ENCODE measurements at regions not wholly inside any gene's neighbourhood (a gene's known extent, or its start where the extent isn't known, plus 50 kb on each side); places are given as distances from the start of the nearest gene placed in this dataset.

DNA sequence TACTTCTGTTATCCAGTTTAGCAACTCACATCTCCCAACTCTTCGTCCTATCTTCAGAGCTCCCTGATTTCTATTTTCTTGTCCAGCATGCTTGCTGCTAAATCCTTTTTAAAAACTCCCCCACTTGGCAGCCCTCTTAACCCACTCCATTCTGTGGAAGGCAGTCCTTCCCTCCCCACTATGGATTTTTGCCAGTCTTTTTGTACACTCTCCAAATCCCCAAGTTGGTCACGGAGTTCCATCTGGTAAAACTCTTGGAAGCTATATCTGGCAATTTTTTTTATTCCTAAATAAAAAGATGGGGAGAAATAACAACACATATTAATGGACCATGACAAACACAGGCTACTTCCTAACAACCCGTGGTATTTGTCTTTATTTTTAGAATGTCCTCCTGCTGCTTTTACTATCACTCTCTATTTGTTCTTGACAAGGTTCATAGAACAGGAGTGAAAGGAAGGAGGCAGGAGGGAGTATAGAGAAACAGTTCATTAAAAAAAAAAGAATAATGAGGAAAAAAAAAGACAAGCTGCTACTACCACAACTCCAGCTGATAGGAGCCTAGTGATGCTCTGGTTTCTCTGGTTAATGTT is 120.0 kb upstream of the THSD7B start:
- H3K9me3 Mint-ChIP-seq, result no peaks in the 10 kb centered on the region
- no peak overlapping the region for H3K4me3 Mint-ChIP-seq
- H3K36me3 Mint-ChIP-seq (ENCODE audit: low read depth), result no peaks in the 10 kb centered on the region
- no peaks in the 10 kb centered on the region for H3K27me3 Mint-ChIP-seq
- no peaks in the 10 kb centered on the region for H3K4me1 Mint-ChIP-seq (ENCODE audit: low read depth)
- intact Hi-C loops (cut with micrococcal nuclease), result no loop called here
- H3K27ac Mint-ChIP-seq, result no peak overlapping the region

DNA sequence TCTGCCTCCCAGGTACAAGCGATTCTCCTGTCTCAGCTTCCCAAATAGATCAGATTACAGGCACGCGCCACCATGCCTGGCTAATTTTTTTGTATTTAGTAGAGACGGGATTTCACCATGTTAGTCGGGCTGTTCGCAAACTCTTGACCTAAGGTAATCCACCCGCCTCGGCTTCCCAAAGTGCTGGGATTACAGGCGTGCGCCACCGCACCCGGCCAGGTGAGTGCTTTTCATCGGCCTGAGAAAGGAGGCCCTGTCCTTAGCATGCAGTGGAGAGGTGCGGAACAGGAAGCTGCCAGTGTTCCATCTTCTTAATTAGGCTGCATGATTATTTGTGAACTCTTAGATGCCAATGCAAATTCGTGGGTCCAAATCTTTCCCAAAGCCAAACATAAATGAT is 125.7 kb upstream of the THSD7B start:
- no peak overlapping the region for H3K27ac Mint-ChIP-seq
- no peaks in the 10 kb centered on the region for H3K4me1 Mint-ChIP-seq (ENCODE audit: low read depth)
- intact Hi-C loops (cut with micrococcal nuclease), result no loop called here
- no peaks in the 10 kb centered on the region for H3K27me3 Mint-ChIP-seq
- no peaks in the 10 kb centered on the region for H3K36me3 Mint-ChIP-seq (ENCODE audit: low read depth)
- no peaks in the 10 kb centered on the region for H3K9me3 Mint-ChIP-seq
- H3K4me3 Mint-ChIP-seq, result no peak overlapping the region

- Mint-ChIP-seq H3K9me3 (no peaks in the 10 kb centered on the region), H3K27ac (no peak overlapping the region), H3K4me3 (no peak overlapping the region), H3K4me1 (ENCODE audit: low read depth) (no peaks in the 10 kb centered on the region), H3K27me3 (no peaks in the 10 kb centered on the region), H3K36me3 (ENCODE audit: low read depth) (no peaks in the 10 kb centered on the region)
- intact Hi-C loops (cut with micrococcal nuclease), result no loop called here
Observed at GRCh38 chr2:136638193-136638592, 127.2 kb upstream of the THSD7B start.

GRCh38 chr2:136637402-136637801 is 127.9 kb upstream of the THSD7B start:
- Mint-ChIP-seq H3K4me1 (ENCODE audit: low read depth) (no peaks in the 10 kb centered on the region), H3K36me3 (ENCODE audit: low read depth) (no peaks in the 10 kb centered on the region), H3K4me3 (no peak overlapping the region), H3K9me3 (no peaks in the 10 kb centered on the region), H3K27me3 (no peaks in the 10 kb centered on the region), H3K27ac (no peak overlapping the region)
- intact Hi-C loops (cut with micrococcal nuclease), result no loop called here

DNA sequence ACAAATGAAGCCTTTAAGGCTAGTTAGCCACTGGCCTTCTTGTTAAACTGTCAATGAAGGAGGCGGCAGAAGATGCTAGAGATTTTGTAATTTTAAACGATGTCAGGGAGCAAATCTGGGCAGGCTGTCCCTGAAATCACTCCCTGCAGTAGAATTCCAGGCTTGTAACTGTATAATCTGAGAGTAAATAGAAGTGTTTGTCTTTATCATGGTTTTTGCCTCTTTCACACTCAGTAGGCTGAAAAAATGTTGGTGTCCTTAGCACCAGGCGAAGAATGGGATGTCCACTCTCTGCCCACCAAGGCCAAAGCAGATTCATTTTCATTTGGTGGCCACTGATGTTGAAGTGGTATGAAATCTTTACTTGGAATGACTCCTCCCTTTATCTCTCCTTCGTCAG is 136.9 kb upstream of the THSD7B start:
- Mint-ChIP-seq H3K27ac (no peak overlapping the region), H3K27me3 (peaks cover 2% of the 10 kb centered on the region), H3K9me3 (no peaks in the 10 kb centered on the region), H3K4me3 (no peak overlapping the region), H3K4me1 (ENCODE audit: low read depth) (no peaks in the 10 kb centered on the region), H3K36me3 (ENCODE audit: low read depth) (no peaks in the 10 kb centered on the region)
- intact Hi-C loops (cut with micrococcal nuclease), result no loop called here

DNA sequence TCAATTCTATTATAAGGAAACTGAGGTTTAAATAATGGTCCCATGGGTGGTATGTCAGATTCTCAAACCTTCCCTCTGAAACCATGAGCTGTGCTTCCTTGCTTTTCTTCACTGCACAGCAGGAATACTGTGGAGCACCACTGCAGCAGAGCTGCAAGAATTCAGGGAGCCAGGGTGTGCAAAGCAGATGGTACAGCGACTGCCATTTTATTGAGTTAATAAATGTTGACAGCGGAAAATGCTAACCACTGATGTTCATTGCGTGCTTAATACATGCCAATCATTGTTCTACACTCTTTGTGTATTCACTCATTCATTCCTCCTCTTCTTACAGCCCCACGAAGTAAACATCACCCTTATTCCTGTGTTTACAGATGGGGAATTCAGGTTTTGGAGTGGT is 152.2 kb upstream of the THSD7B start:
- H3K36me3 Mint-ChIP-seq (ENCODE audit: low read depth), result no peaks in the 10 kb centered on the region
- H3K4me3 Mint-ChIP-seq, result no peak overlapping the region
- H3K27me3 Mint-ChIP-seq, result no peaks in the 10 kb centered on the region
- intact Hi-C loops (cut with micrococcal nuclease), result no loop called here
- no peaks in the 10 kb centered on the region for H3K9me3 Mint-ChIP-seq
- no peak overlapping the region for H3K27ac Mint-ChIP-seq
- H3K4me1 Mint-ChIP-seq (ENCODE audit: low read depth), result no peaks in the 10 kb centered on the region

DNA sequence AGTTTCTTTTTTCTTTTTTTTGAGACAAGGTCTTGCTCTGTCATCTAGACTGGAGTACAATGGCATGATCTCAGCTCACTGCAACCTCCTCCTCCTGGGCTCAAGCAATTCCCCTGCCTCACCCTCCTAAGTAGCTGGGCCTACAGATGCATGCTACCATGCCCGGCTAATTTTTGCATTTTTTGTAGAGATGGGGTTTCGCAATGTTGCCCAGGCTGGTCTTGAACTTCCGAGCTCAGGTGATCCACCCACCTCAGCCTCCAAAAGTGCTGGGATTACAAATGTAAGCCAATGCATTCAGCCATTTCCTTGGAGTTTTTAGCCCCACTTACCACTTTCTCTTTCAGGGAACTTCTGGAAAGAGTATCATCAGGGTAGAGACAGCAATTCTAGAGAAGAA is 153.3 kb upstream of the THSD7B start:
- Mint-ChIP-seq H3K4me1 (ENCODE audit: low read depth) (no peaks in the 10 kb centered on the region), H3K27me3 (no peaks in the 10 kb centered on the region), H3K9me3 (no peaks in the 10 kb centered on the region), H3K36me3 (ENCODE audit: low read depth) (no peaks in the 10 kb centered on the region), H3K27ac (no peak overlapping the region), H3K4me3 (no peak overlapping the region)
- intact Hi-C loops (cut with micrococcal nuclease), result no loop called here

DNA sequence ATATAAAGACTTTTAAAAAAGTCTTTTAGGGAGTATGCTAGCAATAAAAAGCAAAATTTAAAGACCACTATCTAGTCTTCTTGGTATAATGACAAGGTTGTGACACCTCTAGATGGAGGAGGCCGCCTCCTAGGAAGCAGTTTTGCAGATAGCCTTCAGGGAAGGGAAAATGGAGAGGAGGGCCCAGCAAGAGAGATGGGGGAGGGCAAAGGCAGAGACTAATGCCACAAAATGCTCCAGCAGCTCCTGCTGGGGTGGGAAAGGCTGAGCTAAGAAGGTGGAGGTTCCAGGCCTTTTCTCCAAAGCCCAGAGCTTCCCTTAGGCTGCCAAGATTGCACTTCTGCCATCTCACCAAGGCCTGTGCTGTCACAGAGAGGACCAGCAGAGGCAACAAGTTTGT is 153.9 kb upstream of the THSD7B start:
- H3K4me1 Mint-ChIP-seq (ENCODE audit: low read depth), result no peaks in the 10 kb centered on the region
- no peak overlapping the region for H3K4me3 Mint-ChIP-seq
- no peak overlapping the region for H3K27ac Mint-ChIP-seq
- H3K36me3 Mint-ChIP-seq (ENCODE audit: low read depth), result no peaks in the 10 kb centered on the region
- no peaks in the 10 kb centered on the region for H3K9me3 Mint-ChIP-seq
- intact Hi-C loops (cut with micrococcal nuclease), result no loop called here
- H3K27me3 Mint-ChIP-seq, result no peaks in the 10 kb centered on the region

DNA sequence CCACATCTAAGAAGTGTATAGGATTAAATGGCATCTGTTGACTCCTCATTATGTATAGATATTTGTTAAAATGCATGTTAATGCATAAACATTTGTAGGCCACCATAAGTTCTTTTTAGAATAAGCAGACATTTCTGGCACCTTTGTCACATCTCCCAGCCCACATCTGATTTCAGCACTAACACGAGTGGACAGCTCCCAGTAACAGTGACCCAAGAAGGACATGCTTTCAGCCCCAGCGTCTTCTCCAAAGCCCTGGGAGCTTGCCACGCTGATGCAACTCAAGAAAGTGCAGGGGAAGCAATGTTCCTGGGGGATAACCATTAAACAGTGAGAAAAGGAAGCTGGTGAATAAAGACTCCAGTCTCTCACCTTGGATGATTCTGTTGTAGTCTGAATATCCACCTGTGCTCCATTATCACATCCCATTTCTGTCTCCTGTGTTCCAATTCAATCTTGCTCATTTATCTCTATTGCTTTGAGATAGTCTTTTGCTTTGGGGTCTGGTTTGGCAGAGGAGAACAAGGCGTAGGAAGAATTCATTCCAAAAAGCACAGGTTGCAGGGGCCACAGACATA is 182.6 kb upstream of the THSD7B start:
- Mint-ChIP-seq H3K27ac (no peak overlapping the region), H3K4me1 (ENCODE audit: low read depth) (no peaks in the 10 kb centered on the region), H3K9me3 (no peaks in the 10 kb centered on the region), H3K4me3 (no peak overlapping the region), H3K36me3 (ENCODE audit: low read depth) (no peaks in the 10 kb centered on the region), H3K27me3 (no peaks in the 10 kb centered on the region)
- intact Hi-C loops (cut with micrococcal nuclease), result no loop called here

DNA sequence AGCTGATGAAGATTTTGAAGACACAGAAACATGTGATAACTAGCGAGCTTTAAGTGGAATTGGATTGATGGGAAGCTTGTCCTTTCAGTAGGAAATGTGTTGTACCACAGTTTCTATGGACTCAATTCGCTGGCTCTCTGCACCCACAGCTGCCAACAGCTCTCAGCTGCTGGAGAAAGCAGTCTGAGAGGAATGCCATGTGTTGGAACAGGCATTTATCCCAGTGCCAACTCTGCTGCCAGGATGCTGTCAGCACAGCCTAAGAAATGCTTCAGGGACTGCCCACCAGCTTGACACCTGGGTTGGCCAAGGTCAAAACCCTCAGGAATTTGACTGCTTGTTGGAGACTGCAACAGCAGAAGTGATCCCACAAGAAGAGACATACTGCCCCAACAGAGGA is 193.0 kb upstream of the THSD7B start:
- Mint-ChIP-seq H3K9me3 (no peaks in the 10 kb centered on the region), H3K4me3 (no peak overlapping the region), H3K27ac (no peak overlapping the region), H3K4me1 (ENCODE audit: low read depth) (no peaks in the 10 kb centered on the region), H3K36me3 (ENCODE audit: low read depth) (no peaks in the 10 kb centered on the region), H3K27me3 (no peaks in the 10 kb centered on the region)
- intact Hi-C loops (cut with micrococcal nuclease), result no loop called here

- peaks cover 5% of the 10 kb centered on the region for H3K4me1 Mint-ChIP-seq (ENCODE audit: low read depth)
- H3K4me3 Mint-ChIP-seq, result no peak overlapping the region
- H3K27me3 Mint-ChIP-seq, result no peaks in the 10 kb centered on the region
- H3K27ac Mint-ChIP-seq, result no peak overlapping the region
- intact Hi-C loops (cut with micrococcal nuclease), result no loop called here
- H3K36me3 Mint-ChIP-seq (ENCODE audit: low read depth), result no peaks in the 10 kb centered on the region
- H3K9me3 Mint-ChIP-seq, result no peaks in the 10 kb centered on the region
Observed at GRCh38 chr2:136557203-136557602, 208.1 kb upstream of the THSD7B start.

GRCh38 chr2:136550181-136550580 is 215.2 kb upstream of the THSD7B start:
- Mint-ChIP-seq H3K27ac (no peak overlapping the region), H3K27me3 (no peaks in the 10 kb centered on the region), H3K4me1 (ENCODE audit: low read depth) (peaks cover 5% of the 10 kb centered on the region), H3K36me3 (ENCODE audit: low read depth) (no peaks in the 10 kb centered on the region), H3K4me3 (no peak overlapping the region), H3K9me3 (no peaks in the 10 kb centered on the region)
- intact Hi-C loops (cut with micrococcal nuclease), result no loop called here

- H3K36me3 Mint-ChIP-seq (ENCODE audit: low read depth), result no peaks in the 10 kb centered on the region
- H3K4me1 Mint-ChIP-seq (ENCODE audit: low read depth), result no peaks in the 10 kb centered on the region
- H3K4me3 Mint-ChIP-seq, result no peak overlapping the region
- H3K9me3 Mint-ChIP-seq, result no peaks in the 10 kb centered on the region
- no peak overlapping the region for H3K27ac Mint-ChIP-seq
- H3K27me3 Mint-ChIP-seq, result no peaks in the 10 kb centered on the region
- intact Hi-C loops (cut with micrococcal nuclease), result no loop called here
Observed at GRCh38 chr2:136539355-136539754, 226.0 kb upstream of the THSD7B start.

- no peak overlapping the region for H3K4me3 Mint-ChIP-seq
- intact Hi-C loops (cut with micrococcal nuclease), result no loop called here
- no peak overlapping the region for H3K27ac Mint-ChIP-seq
- no peaks in the 10 kb centered on the region for H3K4me1 Mint-ChIP-seq (ENCODE audit: low read depth)
- no peaks in the 10 kb centered on the region for H3K9me3 Mint-ChIP-seq
- H3K27me3 Mint-ChIP-seq, result no peaks in the 10 kb centered on the region
- H3K36me3 Mint-ChIP-seq (ENCODE audit: low read depth), result no peaks in the 10 kb centered on the region
Observed at GRCh38 chr2:136538489-136538888, 226.9 kb upstream of the THSD7B start.

GRCh38 chr2:136534811-136535210 is 230.5 kb upstream of the THSD7B start:
- Mint-ChIP-seq H3K9me3 (no peaks in the 10 kb centered on the region), H3K4me1 (ENCODE audit: low read depth) (no peaks in the 10 kb centered on the region), H3K27me3 (no peaks in the 10 kb centered on the region), H3K4me3 (no peak overlapping the region), H3K36me3 (ENCODE audit: low read depth) (no peaks in the 10 kb centered on the region), H3K27ac (no peak overlapping the region)
- intact Hi-C loops (cut with micrococcal nuclease), result no loop called here
